HepG2 (cell line): ENCODE measurements at regions not wholly inside any gene's neighbourhood (a gene's known extent, or its start where the extent isn't known, plus 50 kb on each side); places are given as distances from the start of the nearest gene placed in this dataset.
A peak's percentile ranks its signal among the peaks of the same experiment; 100 is the strongest.

Experiments
- ATAC-seq: fragments of 200-7000 bp; cut with Tn5 transposase; 3 replicates; pipeline ENCODE4 v1.9.1; 2020; ENCODE audit warnings: mild to moderate bottlenecking, moderate library complexity
- BruUV-seq: library from RNA; stranded (reverse); fragments of 400-500 nt; replicated peaks from 2 replicates; lab custom pipeline; 2021; lab: Mats Ljungman, UMichigan
- CTCF ChIA-PET: fragments of 300-600 bp; formaldehyde crosslinking; extraction: SDS; loops from one replicate; lab custom pipeline; 2021; ENCODE audit warnings: low total read pairs, inconsistent platforms, low intra/inter-chr PET ratio; lab: Yijun Ruan, JAX
- POLR2A ChIA-PET: fragments of 350-600 bp; sonication (Branson Sonifier 250); formaldehyde crosslinking; loops from one replicate; lab custom pipeline; 2020; ENCODE audit warnings: antibody characterized with exemption, inconsistent platforms; lab: Yijun Ruan, JAX
- DNase-seq: peaks from one replicate; pipeline ENCODE4 v3.0.0-alpha.2; 2015; ENCODE audit warnings: low spot score
- FAIRE-seq: peaks from 3 replicates; lab custom pipeline; 2011; peaks lifted over from hg19 to GRCh38; lab: Jason Lieb, UNC
- H2AFZ ChIP-seq: one replicate; pipeline ENCODE4 v1.6.1; 2011; ENCODE audit warnings: low read length, inconsistent platforms
- H3K27ac ChIP-seq: fragments of 300-600 bp; 3 replicates; pipeline ENCODE4 v1.8.0; 2011; ENCODE audit warnings: mixed run types, mild to moderate bottlenecking, mixed read lengths, low read length, inconsistent platforms; ENCODE audit not compliant: insufficient read depth; ENCODE audit errors: extremely low read length
- H3K27me3 ChIP-seq, 2 experiments: fragments of 200-600 bp in 1 of 2; 2 replicates in 1 of 2; 3 replicates in 1 of 2; pipeline versions ENCODE4 v1.6.0 to v1.8.0; 2011; ENCODE audit warnings: low read length in 2 of 2, mild to moderate bottlenecking in 2 of 2, moderate library complexity in 2 of 2, inconsistent platforms in 1 of 2; ENCODE audit not compliant: insufficient read depth in 2 of 2, control insufficient read depth in 1 of 2
- H3K36me3 ChIP-seq, 2 experiments: fragments of 200-600 bp in 1 of 2; replicated peaks in 1 of 2; 2 replicates in 1 of 2; 3 replicates in 1 of 2; pipeline versions ENCODE4 v1.5.1 to v1.8.0; 2011; ENCODE audit warnings: low read length in 2 of 2, inconsistent platforms in 1 of 2; ENCODE audit not compliant: insufficient read depth in 2 of 2, control insufficient read depth in 1 of 2
- H3K4me1 ChIP-seq: 2 replicates; pipeline ENCODE4 v1.5.1; 2012; ENCODE audit warnings: low read length, inconsistent platforms; ENCODE audit not compliant: insufficient read depth
- H3K4me2 ChIP-seq: 2 replicates; pipeline ENCODE4 v1.6.0; 2011; ENCODE audit warnings: low read depth, low read length, inconsistent platforms
- H3K4me3 ChIP-seq, 3 experiments: fragments of 200-600 bp in 1 of 3; sonication (generic), shearing (Covaris generic) in 1 of 3; replicated peaks in 1 of 3; 2 replicates each; pipeline ENCODE4 v1.5.1; 2011 to 2016; ENCODE audit warnings: low read length in 3 of 3, inconsistent platforms in 2 of 3, low read depth in 2 of 3, mild to moderate bottlenecking in 2 of 3, control low read depth in 1 of 3, mixed read lengths in 1 of 3; ENCODE audit not compliant: insufficient read depth in 1 of 3
- H3K79me2 ChIP-seq: one replicate; pipeline ENCODE4 v1.6.1; 2011; ENCODE audit warnings: low read length, inconsistent platforms; ENCODE audit not compliant: insufficient read depth
- H3K9ac ChIP-seq: 2 replicates; pipeline ENCODE4 v1.6.0; 2011; ENCODE audit warnings: mild to moderate bottlenecking, low read depth, low read length, inconsistent platforms; ENCODE audit not compliant: insufficient read depth
- H3K9me3 ChIP-seq: 2 replicates; pipeline ENCODE4 v1.5.1; 2012; ENCODE audit warnings: mild to moderate bottlenecking, low read length
- H4K20me1 ChIP-seq: 2 replicates; pipeline ENCODE4 v1.6.0; 2011; ENCODE audit warnings: inconsistent platforms, mild to moderate bottlenecking, low read length, moderate library complexity; ENCODE audit not compliant: insufficient read depth
- ARNT ChIP-seq: fragments of 450-650 bp; IDR thresholded peaks from 2 replicates; pipeline ENCODE4 v1.6.1; 2017
- CC2D1A ChIP-seq: sonication (generic); formaldehyde crosslinking; IDR thresholded peaks from 2 replicates; pipeline ENCODE4 v1.8.1; 2023; ENCODE audit warnings: mild to moderate bottlenecking, missing genetic modification reagents
- HOXA7 ChIP-seq: sonication (generic); formaldehyde crosslinking; IDR thresholded peaks from 2 replicates; pipeline ENCODE4 v1.8.1; 2022; ENCODE audit warnings: mild to moderate bottlenecking, missing genetic modification reagents, moderate library complexity
- KDM2A ChIP-seq: sonication (generic); formaldehyde crosslinking; IDR thresholded peaks from 2 replicates; pipeline ENCODE4 v1.4.0; 2020; ENCODE audit warnings: low read depth, missing genetic modification reagents, borderline replicate concordance
- NFYC ChIP-seq: IDR thresholded peaks from 2 replicates; pipeline ENCODE4 v1.6.1; 2016; ENCODE audit warnings: missing genetic modification reagents, missing compliant biosample characterization
- SAFB2 ChIP-seq: sonication (generic); formaldehyde crosslinking; IDR thresholded peaks from 2 replicates; pipeline ENCODE4 v1.5.1; 2020; ENCODE audit warnings: missing genetic modification reagents, low read depth, mild to moderate bottlenecking, borderline replicate concordance
- SIX4 ChIP-seq: sonication (generic); formaldehyde crosslinking; IDR thresholded peaks from 2 replicates; pipeline ENCODE4 v1.4.0; 2020; ENCODE audit warnings: missing genetic modification reagents
- TBP ChIP-seq: sonication (generic); formaldehyde crosslinking; IDR thresholded peaks from 2 replicates; pipeline ENCODE4 v1.5.0; 2020; ENCODE audit warnings: missing genetic modification reagents
- ZFX ChIP-seq: sonication (generic); formaldehyde crosslinking; IDR thresholded peaks from 2 replicates; pipeline ENCODE4 v1.4.0; 2020; ENCODE audit warnings: mild to moderate bottlenecking, low read depth, missing genetic modification reagents, moderate library complexity
- ZNF619 ChIP-seq: sonication (generic); formaldehyde crosslinking; IDR thresholded peaks from 2 replicates; pipeline ENCODE4 v1.4.0; 2020; ENCODE audit warnings: mild to moderate bottlenecking, missing genetic modification reagents
- ZNF75D ChIP-seq: sonication (generic); formaldehyde crosslinking; IDR thresholded peaks from 2 replicates; pipeline ENCODE4 v1.8.1; 2023; ENCODE audit warnings: missing genetic modification reagents, mild to moderate bottlenecking, borderline replicate concordance
- WGBS: methylation state at CpG from one replicate; pipeline ENCODE4 v1.1.6; 2017; ENCODE audit warnings: low lambda C conversion rate; 5-methylcytosine and 5-hydroxymethylcytosine counted together
- in situ Hi-C: cut with HindIII; loops from 2 replicates; pipeline ENCODE4 v1.10.0; 2017; ENCODE audit warnings: low pct_unique_long_range_greater_than_20kb; ENCODE audit not compliant: extremely low pct_ligation_motif_present
- intact Hi-C: fragments of 100-400 bp; cut with micrococcal nuclease; formaldehyde crosslinking; loops from one replicate; pipeline ENCODE4 v1.10.0; 2022; ENCODE audit not compliant: unreplicated experiment
- TF ChIP-seq, protein P1 (sequence below): sonication (generic); formaldehyde crosslinking; IDR thresholded peaks from 2 replicates; pipeline ENCODE4 v1.5.0; 2020; ENCODE audit warnings: missing genetic modification reagents
- TF ChIP-seq, protein P2 (sequence below): sonication (generic); formaldehyde crosslinking; IDR thresholded peaks from 2 replicates; pipeline ENCODE4 v1.5.0; 2020; ENCODE audit warnings: mild to moderate bottlenecking, low read depth, missing genetic modification reagents, borderline replicate concordance

DNA sequence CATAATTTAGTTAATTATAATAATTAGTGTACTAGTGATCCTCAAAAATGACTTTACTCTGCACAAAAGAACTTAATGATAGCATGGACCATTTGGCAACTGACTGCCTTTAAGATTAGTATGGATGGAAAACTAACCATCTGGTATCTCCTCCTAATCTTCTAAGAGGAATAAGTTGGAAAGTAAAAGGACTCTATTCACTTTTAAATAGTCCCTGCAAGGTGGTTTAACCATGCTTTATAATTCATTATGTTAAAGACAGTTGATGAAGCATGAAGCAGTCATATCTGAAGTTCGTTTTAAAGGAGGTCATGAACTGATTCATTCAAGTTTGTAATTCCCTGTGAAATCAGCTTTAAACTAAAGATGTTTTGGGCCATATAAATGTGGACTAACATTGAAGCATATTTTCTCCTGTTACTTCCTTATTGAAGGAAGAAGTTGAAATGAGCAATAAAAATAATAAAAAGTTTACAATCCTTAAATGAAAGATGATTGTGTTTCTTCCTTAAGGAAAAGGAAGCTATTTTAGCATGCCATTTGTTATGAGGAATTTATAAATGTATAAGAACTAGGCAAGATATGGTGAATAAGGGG, 446.0 kb downstream of the XIRP2 start (continued):
- TF ChIP-seq, protein P1, sequence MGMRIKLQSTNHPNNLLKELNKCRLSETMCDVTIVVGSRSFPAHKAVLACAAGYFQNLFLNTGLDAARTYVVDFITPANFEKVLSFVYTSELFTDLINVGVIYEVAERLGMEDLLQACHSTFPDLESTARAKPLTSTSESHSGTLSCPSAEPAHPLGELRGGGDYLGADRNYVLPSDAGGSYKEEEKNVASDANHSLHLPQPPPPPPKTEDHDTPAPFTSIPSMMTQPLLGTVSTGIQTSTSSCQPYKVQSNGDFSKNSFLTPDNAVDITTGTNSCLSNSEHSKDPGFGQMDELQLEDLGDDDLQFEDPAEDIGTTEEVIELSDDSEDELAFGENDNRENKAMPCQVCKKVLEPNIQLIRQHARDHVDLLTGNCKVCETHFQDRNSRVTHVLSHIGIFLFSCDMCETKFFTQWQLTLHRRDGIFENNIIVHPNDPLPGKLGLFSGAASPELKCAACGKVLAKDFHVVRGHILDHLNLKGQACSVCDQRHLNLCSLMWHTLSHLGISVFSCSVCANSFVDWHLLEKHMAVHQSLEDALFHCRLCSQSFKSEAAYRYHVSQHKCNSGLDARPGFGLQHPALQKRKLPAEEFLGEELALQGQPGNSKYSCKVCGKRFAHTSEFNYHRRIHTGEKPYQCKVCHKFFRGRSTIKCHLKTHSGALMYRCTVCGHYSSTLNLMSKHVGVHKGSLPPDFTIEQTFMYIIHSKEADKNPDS (CRISPR knock-in tag), result no peak
- TF ChIP-seq, all 625 proteins: peak for 0

DNA sequence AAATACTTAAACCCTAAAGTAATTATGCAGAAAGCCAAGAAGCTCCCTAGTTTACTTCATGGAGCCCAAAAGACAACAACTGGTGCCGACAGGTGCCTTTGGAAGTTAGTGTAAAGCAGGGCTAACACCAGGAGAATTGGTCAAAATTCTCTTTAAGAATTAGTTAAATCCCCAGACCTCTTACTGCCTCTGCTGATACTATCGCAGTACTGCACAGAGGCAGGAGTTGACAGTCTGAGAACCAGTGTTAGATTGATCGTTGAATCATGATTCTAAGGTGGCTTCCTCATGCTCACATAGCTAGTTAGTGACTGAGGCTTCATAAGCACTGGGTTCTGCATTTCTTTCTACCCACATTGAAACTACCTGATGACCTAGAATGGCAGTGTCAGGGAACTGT, 445.0 kb downstream of the XIRP2 start:
- Histone ChIP-seq H3K79me2 (no peaks in the 10 kb centered on the region), H3K4me2 (no peak overlapping the region), H3K27me3 (no peaks in the 10 kb centered on the region), H4K20me1 (no peaks in the 10 kb centered on the region), H3K4me3 (no peak overlapping the region), H3K4me1 (no peaks in the 10 kb centered on the region), H3K9me3 (no peaks in the 10 kb centered on the region), H2AFZ (no peak overlapping the region), H3K9ac (no peak overlapping the region), H3K27ac (no peak overlapping the region), H3K36me3 (no peaks in the 10 kb centered on the region)
- TF ChIP-seq ZNF619 (no peak), ZNF75D (CRISPR knock-in tag) (no peak), KDM2A (no peak), NFYC (CRISPR knock-in tag) (no peak), SIX4 (CRISPR knock-in tag) (no peak), ZFX (no peak), ARNT (no peak), HOXA7 (no peak), SAFB2 (CRISPR knock-in tag) (no peak), TBP (CRISPR knock-in tag) (no peak), CC2D1A (CRISPR knock-in tag) (no peak)
- TF ChIP-seq, protein P2, sequence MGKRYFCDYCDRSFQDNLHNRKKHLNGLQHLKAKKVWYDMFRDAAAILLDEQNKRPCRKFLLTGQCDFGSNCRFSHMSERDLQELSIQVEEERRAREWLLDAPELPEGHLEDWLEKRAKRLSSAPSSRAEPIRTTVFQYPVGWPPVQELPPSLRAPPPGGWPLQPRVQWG (CRISPR knock-in tag), result no peak
- peak; percentile 58 for ATAC-seq
- FAIRE-seq, result no peak
- CTCF ChIA-PET, result no interaction called here
- intact Hi-C loops, result no loop called here
- in situ Hi-C loops, result no loop called here
- POLR2A ChIA-PET, result no interaction called here
- DNase-seq, result no peak
- 29% methylated on average over 3 of the region's 3 CpGs for WGBS
- BruUV-seq, result no TSS peak
